HCT116 (cell line): ENCODE measurements at regions not wholly inside any gene's neighbourhood (a gene's known extent, or its start where the extent isn't known, plus 50 kb on each side); places are given as distances from the start of the nearest gene placed in this dataset.

ENCODE experiments used
- ATAC-seq: fragments of 200-7000 bp; cut with Tn5 transposase; 2 replicates; pipeline ENCODE4 v1.9.1; 2020; ENCODE audit warnings: mild to moderate bottlenecking, moderate library complexity
- BruUV-seq: library from RNA; stranded (reverse); fragments of 400-500 nt; replicated peaks from 2 replicates; lab custom pipeline; 2021; lab: Mats Ljungman, UMichigan
- CTCF ChIA-PET: fragments of 300-600 bp; sonication (Branson Sonifier 250); formaldehyde crosslinking; loops from one replicate; lab custom pipeline; 2021; ENCODE audit warnings: antibody characterized with exemption; lab: Charles Lee
- POLR2A ChIA-PET: fragments of 300-600, 350-600 bp; sonication (Branson Sonifier 250); formaldehyde crosslinking; loops from one replicate; lab custom pipeline; 2021; ENCODE audit warnings: antibody characterized with exemption; lab: Charles Lee
- RAD21 ChIA-PET, 2 experiments: fragments of 300-600 bp; sonication (Branson Sonifier 250); formaldehyde crosslinking; loops; one replicate each; lab custom pipeline; 2023; ENCODE audit warnings: low total read pairs in 2 of 2; ENCODE audit not compliant: uncharacterized antibody in 2 of 2, unreplicated experiment in 2 of 2, low non-redundant PET in 1 of 2; lab: Charles Lee
- DNase-seq: peaks from one replicate; pipeline ENCODE4 v3.0.0-alpha.2; 2010; ENCODE audit warnings: low read depth, low spot score
- H2AFZ ChIP-seq: fragments of 200-600 bp; shearing (Covaris generic), sonication (generic); 2 replicates; pipeline ENCODE4 v1.6.1; 2017; ENCODE audit warnings: low read depth, mixed run types, mixed read lengths, antibody characterized with exemption, low read length; ENCODE audit not compliant: poor library complexity, severe bottlenecking
- H3K27ac ChIP-seq: 2 replicates; pipeline ENCODE4 v1.5.1; 2012; ENCODE audit warnings: low read depth, low read length
- H3K27me3 ChIP-seq: fragments of 200-600 bp; sonication (generic); 2 replicates; pipeline ENCODE4 v1.6.1; 2016; ENCODE audit warnings: mixed run types, low read length, mixed read lengths; ENCODE audit not compliant: insufficient read depth
- H3K36me3 ChIP-seq, 2 experiments: fragments of 200-500 bp in 1 of 2; fragments of 200-600 bp in 1 of 2; sonication (Bioruptor generic) in 1 of 2; sonication (generic) in 1 of 2; 2 replicates each; pipeline versions ENCODE4 v1.5.1 to v1.6.1; 2014 to 2016; ENCODE audit warnings: low read length in 2 of 2, inconsistent platforms in 1 of 2, mixed read lengths in 1 of 2, mixed run types in 1 of 2; ENCODE audit not compliant: insufficient read depth in 2 of 2, control insufficient read depth in 1 of 2
- H3K4me1 ChIP-seq, 2 experiments: fragments of 200-600 bp in 1 of 2; sonication (generic) in 1 of 2; 2 replicates each; pipeline versions ENCODE4 v1.5.1 to v1.6.1; 2012 to 2017; ENCODE audit warnings: low read length in 2 of 2, inconsistent platforms in 1 of 2, mild to moderate bottlenecking in 1 of 2, mixed read lengths in 1 of 2, mixed run types in 1 of 2, moderate library complexity in 1 of 2; ENCODE audit not compliant: insufficient read depth in 2 of 2, control insufficient read depth in 1 of 2
- H3K4me2 ChIP-seq: fragments of 200-600 bp; sonication (generic); 2 replicates; pipeline ENCODE4 v1.6.1; 2017; ENCODE audit warnings: mixed run types, low read length, mixed read lengths
- H3K4me3 ChIP-seq, 2 experiments: fragments of 200-600 bp in 1 of 2; sonication (generic) in 1 of 2; replicated peaks in 1 of 2; 2 replicates each; pipeline ENCODE4 v1.5.1; 2011 to 2016; ENCODE audit warnings: low read length in 2 of 2, control low read depth in 1 of 2, low read depth in 1 of 2, mild to moderate bottlenecking in 1 of 2, mixed read lengths in 1 of 2, mixed run types in 1 of 2
- H3K79me2 ChIP-seq: fragments of 200-600 bp; sonication (generic); 2 replicates; pipeline ENCODE4 v1.6.1; 2017; ENCODE audit warnings: mild to moderate bottlenecking, mixed run types, low read length, moderate library complexity, mixed read lengths; ENCODE audit not compliant: insufficient read depth
- H3K9ac ChIP-seq: fragments of 200-600 bp; sonication (generic); 2 replicates; pipeline ENCODE4 v1.6.1; 2016; ENCODE audit warnings: low read length, mixed read lengths
- H3K9me2 ChIP-seq: fragments of 200-600 bp; sonication (generic), shearing (Covaris generic); 2 replicates; pipeline ENCODE4 v1.6.1; 2017; ENCODE audit warnings: mixed run types, mild to moderate bottlenecking, moderate library complexity; ENCODE audit not compliant: insufficient read depth
- H3K9me3 ChIP-seq, 2 experiments: fragments of 200-500 bp in 1 of 2; fragments of 200-600 bp in 1 of 2; sonication (Bioruptor generic) in 1 of 2; sonication (generic) in 1 of 2; 2 replicates each; pipeline ENCODE4 v1.6.1; 2014 to 2017; ENCODE audit warnings: low read length in 2 of 2, mixed read lengths in 2 of 2, inconsistent platforms in 1 of 2, low read depth in 1 of 2, mild to moderate bottlenecking in 1 of 2, mixed run types in 1 of 2, moderate library complexity in 1 of 2; ENCODE audit not compliant: control insufficient read depth in 1 of 2, insufficient read depth in 1 of 2
- H4K20me1 ChIP-seq: fragments of 200-600 bp; sonication (generic), shearing (Covaris generic); 2 replicates; pipeline ENCODE4 v1.6.1; 2017; ENCODE audit warnings: mixed run types, mild to moderate bottlenecking, moderate library complexity; ENCODE audit not compliant: insufficient read depth
- ATF3 ChIP-seq: IDR thresholded peaks from 2 replicates; pipeline ENCODE4 v1.6.1; 2012
- EZH2phosphoT487 ChIP-seq: fragments of 200-600 bp; IDR thresholded peaks from 2 replicates; pipeline ENCODE4 v1.6.1; 2018; ENCODE audit warnings: antibody characterized with exemption, borderline replicate concordance
- JUND ChIP-seq: IDR thresholded peaks from 2 replicates; pipeline ENCODE4 v1.6.1; 2012
- SIN3A ChIP-seq: IDR thresholded peaks from 2 replicates; pipeline ENCODE4 v1.6.1; 2012; ENCODE audit warnings: low read depth
- SRF ChIP-seq: IDR thresholded peaks from 2 replicates; pipeline ENCODE4 v1.6.1; 2012; ENCODE audit warnings: low read depth
- ZFX ChIP-seq: fragments of 450-650 bp; IDR thresholded peaks from 2 replicates; pipeline ENCODE4 v1.6.1; 2017
- intact Hi-C: fragments of 100-400 bp; cut with micrococcal nuclease; formaldehyde crosslinking; loops from 2 replicates; pipeline ENCODE4 v1.10.0; 2022
- TF ChIP-seq, protein P1 (sequence below): IDR thresholded peaks from 2 replicates; pipeline ENCODE4 v1.6.1; 2012; ENCODE audit warnings: low read depth
- TF ChIP-seq, protein P2 (sequence below), 3 experiments: fragments of 200-600 bp in 1 of 3; sonication (generic) in 1 of 3; IDR thresholded peaks in 2 of 3; conservative IDR thresholded peaks in 1 of 3; 2 replicates each; pipeline ENCODE4 v1.5.1; 2012 to 2017; ENCODE audit warnings: low read depth in 2 of 3, low read length in 2 of 3, antibody characterized with exemption in 1 of 3, borderline replicate concordance in 1 of 3, control low read depth in 1 of 3, mild to moderate bottlenecking in 1 of 3, mixed read lengths in 1 of 3, mixed run types in 1 of 3, moderate library complexity in 1 of 3; ENCODE audit not compliant: insufficient read depth in 1 of 3
- TF ChIP-seq, protein P3 (sequence below): IDR thresholded peaks from 2 replicates; pipeline ENCODE4 v1.6.1; 2011; ENCODE audit warnings: mild to moderate bottlenecking, low read length, moderate library complexity; ENCODE audit not compliant: insufficient replicate concordance; ENCODE audit errors: extremely low read depth
- TF ChIP-seq, protein P4 (sequence below): IDR thresholded peaks from 2 replicates; pipeline ENCODE4 v1.6.1; 2012

DNA sequence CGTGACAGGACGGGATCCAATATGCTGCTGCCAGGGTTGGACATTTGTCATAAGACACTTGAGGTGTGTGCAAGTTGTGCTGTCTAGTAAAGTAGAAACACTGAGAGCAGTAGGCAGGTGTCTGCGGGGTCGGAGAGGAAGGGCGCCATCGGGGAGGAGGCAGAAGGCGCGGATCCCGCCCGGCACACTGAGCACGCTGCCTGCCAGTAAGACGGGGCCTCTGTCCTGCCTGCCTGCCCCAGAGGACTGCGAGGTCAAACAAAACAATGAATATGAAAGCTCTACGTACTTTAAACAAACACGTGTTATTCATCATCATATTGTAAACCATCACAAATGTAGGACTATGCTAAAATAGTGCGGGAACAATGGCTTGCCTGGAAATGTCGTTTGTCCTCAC, 349.3 kb upstream of the SALL3 start:
- BruUV-seq = no TSS peak

More for the DNA sequence above, 349.3 kb upstream of the SALL3 start:
- TF ChIP-seq, protein P1, sequence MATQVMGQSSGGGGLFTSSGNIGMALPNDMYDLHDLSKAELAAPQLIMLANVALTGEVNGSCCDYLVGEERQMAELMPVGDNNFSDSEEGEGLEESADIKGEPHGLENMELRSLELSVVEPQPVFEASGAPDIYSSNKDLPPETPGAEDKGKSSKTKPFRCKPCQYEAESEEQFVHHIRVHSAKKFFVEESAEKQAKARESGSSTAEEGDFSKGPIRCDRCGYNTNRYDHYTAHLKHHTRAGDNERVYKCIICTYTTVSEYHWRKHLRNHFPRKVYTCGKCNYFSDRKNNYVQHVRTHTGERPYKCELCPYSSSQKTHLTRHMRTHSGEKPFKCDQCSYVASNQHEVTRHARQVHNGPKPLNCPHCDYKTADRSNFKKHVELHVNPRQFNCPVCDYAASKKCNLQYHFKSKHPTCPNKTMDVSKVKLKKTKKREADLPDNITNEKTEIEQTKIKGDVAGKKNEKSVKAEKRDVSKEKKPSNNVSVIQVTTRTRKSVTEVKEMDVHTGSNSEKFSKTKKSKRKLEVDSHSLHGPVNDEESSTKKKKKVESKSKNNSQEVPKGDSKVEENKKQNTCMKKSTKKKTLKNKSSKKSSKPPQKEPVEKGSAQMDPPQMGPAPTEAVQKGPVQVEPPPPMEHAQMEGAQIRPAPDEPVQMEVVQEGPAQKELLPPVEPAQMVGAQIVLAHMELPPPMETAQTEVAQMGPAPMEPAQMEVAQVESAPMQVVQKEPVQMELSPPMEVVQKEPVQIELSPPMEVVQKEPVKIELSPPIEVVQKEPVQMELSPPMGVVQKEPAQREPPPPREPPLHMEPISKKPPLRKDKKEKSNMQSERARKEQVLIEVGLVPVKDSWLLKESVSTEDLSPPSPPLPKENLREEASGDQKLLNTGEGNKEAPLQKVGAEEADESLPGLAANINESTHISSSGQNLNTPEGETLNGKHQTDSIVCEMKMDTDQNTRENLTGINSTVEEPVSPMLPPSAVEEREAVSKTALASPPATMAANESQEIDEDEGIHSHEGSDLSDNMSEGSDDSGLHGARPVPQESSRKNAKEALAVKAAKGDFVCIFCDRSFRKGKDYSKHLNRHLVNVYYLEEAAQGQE = no peak
- TF ChIP-seq SIN3A = no peak
- TF ChIP-seq ZFX = no peak
- no peak for TF ChIP-seq EZH2phosphoT487
- TF ChIP-seq, protein P2, sequence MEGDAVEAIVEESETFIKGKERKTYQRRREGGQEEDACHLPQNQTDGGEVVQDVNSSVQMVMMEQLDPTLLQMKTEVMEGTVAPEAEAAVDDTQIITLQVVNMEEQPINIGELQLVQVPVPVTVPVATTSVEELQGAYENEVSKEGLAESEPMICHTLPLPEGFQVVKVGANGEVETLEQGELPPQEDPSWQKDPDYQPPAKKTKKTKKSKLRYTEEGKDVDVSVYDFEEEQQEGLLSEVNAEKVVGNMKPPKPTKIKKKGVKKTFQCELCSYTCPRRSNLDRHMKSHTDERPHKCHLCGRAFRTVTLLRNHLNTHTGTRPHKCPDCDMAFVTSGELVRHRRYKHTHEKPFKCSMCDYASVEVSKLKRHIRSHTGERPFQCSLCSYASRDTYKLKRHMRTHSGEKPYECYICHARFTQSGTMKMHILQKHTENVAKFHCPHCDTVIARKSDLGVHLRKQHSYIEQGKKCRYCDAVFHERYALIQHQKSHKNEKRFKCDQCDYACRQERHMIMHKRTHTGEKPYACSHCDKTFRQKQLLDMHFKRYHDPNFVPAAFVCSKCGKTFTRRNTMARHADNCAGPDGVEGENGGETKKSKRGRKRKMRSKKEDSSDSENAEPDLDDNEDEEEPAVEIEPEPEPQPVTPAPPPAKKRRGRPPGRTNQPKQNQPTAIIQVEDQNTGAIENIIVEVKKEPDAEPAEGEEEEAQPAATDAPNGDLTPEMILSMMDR (IDR thresholded peaks at IDR 0.05 in 2 of 3, conservative IDR thresholded peaks at IDR 0.05 in 1 of 3; ENCODE audit: borderline replicate concordance in 1 of 3, insufficient read depth in 1 of 3, low read depth in 2 of 3, low read length in 2 of 3) = no peak
- TF ChIP-seq, protein P3, sequence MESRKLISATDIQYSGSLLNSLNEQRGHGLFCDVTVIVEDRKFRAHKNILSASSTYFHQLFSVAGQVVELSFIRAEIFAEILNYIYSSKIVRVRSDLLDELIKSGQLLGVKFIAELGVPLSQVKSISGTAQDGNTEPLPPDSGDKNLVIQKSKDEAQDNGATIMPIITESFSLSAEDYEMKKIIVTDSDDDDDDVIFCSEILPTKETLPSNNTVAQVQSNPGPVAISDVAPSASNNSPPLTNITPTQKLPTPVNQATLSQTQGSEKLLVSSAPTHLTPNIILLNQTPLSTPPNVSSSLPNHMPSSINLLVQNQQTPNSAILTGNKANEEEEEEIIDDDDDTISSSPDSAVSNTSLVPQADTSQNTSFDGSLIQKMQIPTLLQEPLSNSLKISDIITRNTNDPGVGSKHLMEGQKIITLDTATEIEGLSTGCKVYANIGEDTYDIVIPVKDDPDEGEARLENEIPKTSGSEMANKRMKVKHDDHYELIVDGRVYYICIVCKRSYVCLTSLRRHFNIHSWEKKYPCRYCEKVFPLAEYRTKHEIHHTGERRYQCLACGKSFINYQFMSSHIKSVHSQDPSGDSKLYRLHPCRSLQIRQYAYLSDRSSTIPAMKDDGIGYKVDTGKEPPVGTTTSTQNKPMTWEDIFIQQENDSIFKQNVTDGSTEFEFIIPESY = no peak
- no peak for TF ChIP-seq SRF
- TF ChIP-seq ATF3 = no peak
- no peak for TF ChIP-seq JUND
- TF ChIP-seq, protein P4, sequence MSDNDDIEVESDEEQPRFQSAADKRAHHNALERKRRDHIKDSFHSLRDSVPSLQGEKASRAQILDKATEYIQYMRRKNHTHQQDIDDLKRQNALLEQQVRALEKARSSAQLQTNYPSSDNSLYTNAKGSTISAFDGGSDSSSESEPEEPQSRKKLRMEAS = no peak
- TF ChIP-seq, all 23 proteins: peak for 0
- POLR2A ChIA-PET = no interaction called here
- CTCF ChIA-PET = no interaction called here
- H2AFZ ChIP-seq = no peak overlapping the region
- H3K9ac ChIP-seq = no peak overlapping the region
- DNase-seq (no peak), ATAC-seq (no peak)
- no peaks in the 10 kb centered on the region for H3K79me2 ChIP-seq
- RAD21 ChIA-PET = no interaction called here
- no peaks in the 10 kb centered on the region; a peak in 1 of 4 replicates for H3K9me3 ChIP-seq
- intact Hi-C loops = no loop called here
- no peak overlapping the region for H3K4me2 ChIP-seq
- no peaks in the 10 kb centered on the region for H3K36me3 ChIP-seq
- no peak overlapping the region for H3K4me3 ChIP-seq
- no peaks in the 10 kb centered on the region for H3K27me3 ChIP-seq
- H3K27ac ChIP-seq = no peak overlapping the region
- H3K4me1 ChIP-seq = no peaks in the 10 kb centered on the region
- H3K9me2 ChIP-seq = no peaks in the 10 kb centered on the region
- no peaks in the 10 kb centered on the region for H4K20me1 ChIP-seq
